Neutrophil (primary cell): ENCODE measurements at regions not wholly inside any gene's neighbourhood (a gene's known extent, or its start where the extent isn't known, plus 50 kb on each side); places are given as distances from the start of the nearest gene placed in this dataset.

Experiments used
- H3K27ac ChIP-seq: fragments of 200-600 bp; sonication (generic); 2 replicates; pipeline ENCODE4 v1.5.1; 2016; ENCODE audit warnings: mild to moderate bottlenecking, moderate library complexity
- H3K27me3 ChIP-seq: fragments of 200-600 bp; sonication (generic); 2 replicates; pipeline ENCODE4 v1.6.0; 2016; ENCODE audit warnings: mild to moderate bottlenecking
- H3K36me3 ChIP-seq: fragments of 200-600 bp; sonication (generic); 2 replicates; pipeline ENCODE4 v1.5.1; 2017
- H3K4me1 ChIP-seq, 2 experiments: fragments of 200-600 bp in 1 of 2; sonication (generic) in 1 of 2; 1 replicate in 1 of 2; 2 replicates in 1 of 2; pipeline versions ENCODE4 v1.5.1 to v1.6.1; 2013 to 2016; ENCODE audit warnings: low read depth in 1 of 2, low read length in 1 of 2, mild to moderate bottlenecking in 1 of 2, moderate library complexity in 1 of 2; ENCODE audit not compliant: control insufficient read depth in 1 of 2, insufficient read depth in 1 of 2
- H3K4me3 ChIP-seq, 2 experiments: fragments of 200-600 bp in 1 of 2; sonication (generic) in 1 of 2; 1 replicate in 1 of 2; 2 replicates in 1 of 2; pipeline ENCODE4 v1.5.1; 2013 to 2016; ENCODE audit warnings: low read depth in 1 of 2, low read length in 1 of 2, mild to moderate bottlenecking in 1 of 2, moderate library complexity in 1 of 2
- H3K9me3 ChIP-seq: fragments of 200-600 bp; sonication (generic); 2 replicates; pipeline ENCODE4 v1.5.1; 2016
- CTCF ChIP-seq: fragments of 200-600 bp; sonication (generic); IDR thresholded peaks from 2 replicates; pipeline ENCODE4 v1.5.1; 2016; ENCODE audit warnings: antibody characterized with exemption

GRCh38 chr17:27049104-27049784 is 244.7 kb upstream of the WSB1 start:
- Histone ChIP-seq H3K27ac (no peak overlapping the region), H3K27me3 (no peaks in the 10 kb centered on the region), H3K4me1 (no peaks in the 10 kb centered on the region), H3K36me3 (no peaks in the 10 kb centered on the region), H3K9me3 (no peaks in the 10 kb centered on the region), H3K4me3 (no peak overlapping the region)
- no peak for TF ChIP-seq CTCF

GRCh38 chr17:27065588-27065987 is 228.3 kb upstream of the WSB1 start:
- H3K27ac ChIP-seq: no peak overlapping the region
- H3K36me3 ChIP-seq: no peaks in the 10 kb centered on the region
- no peaks in the 10 kb centered on the region for H3K4me1 ChIP-seq
- no peaks in the 10 kb centered on the region for H3K27me3 ChIP-seq
- TF ChIP-seq CTCF: no peak
- no peaks in the 10 kb centered on the region for H3K9me3 ChIP-seq
- H3K4me3 ChIP-seq: no peak overlapping the region

- no peak for TF ChIP-seq CTCF
- Histone ChIP-seq H3K4me3 (no peak overlapping the region), H3K9me3 (no peaks in the 10 kb centered on the region), H3K4me1 (no peaks in the 10 kb centered on the region), H3K27ac (no peak overlapping the region), H3K27me3 (no peaks in the 10 kb centered on the region), H3K36me3 (no peaks in the 10 kb centered on the region)
Measured at GRCh38 chr17:27066315-27066714, 227.6 kb upstream of the WSB1 start.

- H3K36me3 ChIP-seq: no peaks in the 10 kb centered on the region
- no peak overlapping the region for H3K27ac ChIP-seq
- H3K27me3 ChIP-seq: no peaks in the 10 kb centered on the region
- H3K9me3 ChIP-seq: no peaks in the 10 kb centered on the region
- TF ChIP-seq CTCF: no peak
- no peaks in the 10 kb centered on the region for H3K4me1 ChIP-seq
- H3K4me3 ChIP-seq: no peak overlapping the region
Measured at GRCh38 chr17:27069842-27070508, 223.9 kb upstream of the WSB1 start.

GRCh38 chr17:27070836-27071235 is 223.1 kb upstream of the WSB1 start:
- no peak for TF ChIP-seq CTCF
- no peaks in the 10 kb centered on the region for H3K27me3 ChIP-seq
- no peaks in the 10 kb centered on the region for H3K9me3 ChIP-seq
- no peaks in the 10 kb centered on the region for H3K36me3 ChIP-seq
- no peaks in the 10 kb centered on the region for H3K4me1 ChIP-seq
- no peak overlapping the region for H3K27ac ChIP-seq
- no peak overlapping the region for H3K4me3 ChIP-seq
